NOMO-1 treated with dmso at 0.1 percent for 144 hours (cell line): ENCODE measurements at regions not wholly inside any gene's neighbourhood (a gene's known extent, or its start where the extent isn't known, plus 50 kb on each side); places are given as distances from the start of the nearest gene placed in this dataset.
"Not testable (repeated sequence)": the region's sequence is repeated elsewhere in the genome, so short reads cannot be mapped to it uniquely, and the experiment has no call there.

Experiments used
- DNase-seq: peaks from one replicate; lab custom pipeline; 2025; ENCODE audit not compliant: unreplicated experiment; lab: John Stamatoyannopoulos, UW

DNA sequence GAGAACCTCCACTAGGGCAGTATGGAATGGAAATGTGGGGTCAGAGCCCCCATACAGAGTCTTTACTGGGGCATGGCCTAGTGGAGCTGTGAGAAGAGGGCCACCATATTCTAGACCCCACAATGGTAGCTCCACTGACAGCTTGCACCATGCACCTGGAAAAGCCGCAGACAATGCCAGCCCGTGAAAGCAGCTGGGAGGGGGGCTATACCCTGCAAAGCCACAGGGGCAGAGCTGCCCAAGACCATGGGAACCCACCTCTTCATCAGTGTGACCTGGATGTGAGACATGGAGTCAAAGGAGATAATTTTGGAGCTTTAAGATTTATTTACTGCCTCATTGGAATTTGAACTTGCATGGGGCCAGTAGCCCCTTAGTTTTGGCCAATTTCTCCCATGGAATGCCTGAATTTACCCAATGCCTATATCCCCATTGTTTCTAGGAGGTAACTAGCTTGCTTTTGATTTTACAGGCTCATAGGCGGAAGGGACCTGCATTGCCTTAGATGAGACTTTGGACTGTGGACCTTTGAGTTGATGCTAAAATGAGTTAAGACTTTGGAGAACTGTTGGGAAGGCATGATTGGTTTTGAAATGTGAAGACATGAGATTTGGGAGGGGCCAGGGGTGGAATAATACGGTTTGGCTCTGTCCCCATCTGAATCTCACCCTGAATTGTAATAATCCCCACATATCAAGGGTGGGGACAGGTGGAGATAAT lies 89.4 kb upstream of the MAMLD1 start:
- DNase-seq, result not testable (repeated sequence)

DNA sequence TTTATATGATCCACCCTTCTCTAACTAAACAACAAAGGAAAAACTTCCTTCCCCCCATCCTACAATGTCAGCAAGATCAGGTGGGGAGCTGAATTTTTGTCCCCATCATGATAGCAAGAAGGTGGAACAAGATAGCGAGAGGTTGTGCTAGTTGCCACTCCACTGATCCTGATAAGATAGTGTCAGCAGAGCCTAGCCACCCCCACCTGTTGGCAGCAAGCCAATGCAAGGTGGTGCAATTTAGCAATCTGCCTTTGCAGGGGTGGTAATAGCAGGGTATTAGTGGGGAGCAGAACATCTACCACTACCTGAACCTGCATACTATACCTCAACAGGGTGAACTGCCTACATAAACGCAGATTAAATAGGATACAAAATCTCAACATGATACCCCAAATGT lies 80.2 kb upstream of the MAMLD1 start:
- no peak for DNase-seq

DNA sequence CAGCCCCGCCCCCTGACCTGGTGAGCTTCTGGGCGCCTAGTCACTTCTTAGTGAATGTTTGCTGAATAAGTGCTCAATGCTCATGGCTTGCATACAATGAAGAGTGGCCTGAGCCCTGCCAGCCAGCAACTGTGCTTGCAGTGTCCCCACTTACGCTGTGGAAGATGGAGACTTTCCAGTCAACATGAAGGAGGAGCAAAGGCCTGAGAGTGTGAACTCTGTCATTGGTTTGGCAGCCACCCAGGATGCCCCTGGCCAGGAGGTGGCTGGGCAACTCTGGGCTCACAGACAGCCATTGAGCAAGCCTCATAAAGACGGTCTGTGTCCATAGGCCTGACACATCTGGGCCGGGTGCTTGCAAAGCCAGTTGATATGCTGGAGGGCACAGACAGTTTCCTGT lies 72.1 kb upstream of the MAMLD1 start:
- no peak for DNase-seq

DNA sequence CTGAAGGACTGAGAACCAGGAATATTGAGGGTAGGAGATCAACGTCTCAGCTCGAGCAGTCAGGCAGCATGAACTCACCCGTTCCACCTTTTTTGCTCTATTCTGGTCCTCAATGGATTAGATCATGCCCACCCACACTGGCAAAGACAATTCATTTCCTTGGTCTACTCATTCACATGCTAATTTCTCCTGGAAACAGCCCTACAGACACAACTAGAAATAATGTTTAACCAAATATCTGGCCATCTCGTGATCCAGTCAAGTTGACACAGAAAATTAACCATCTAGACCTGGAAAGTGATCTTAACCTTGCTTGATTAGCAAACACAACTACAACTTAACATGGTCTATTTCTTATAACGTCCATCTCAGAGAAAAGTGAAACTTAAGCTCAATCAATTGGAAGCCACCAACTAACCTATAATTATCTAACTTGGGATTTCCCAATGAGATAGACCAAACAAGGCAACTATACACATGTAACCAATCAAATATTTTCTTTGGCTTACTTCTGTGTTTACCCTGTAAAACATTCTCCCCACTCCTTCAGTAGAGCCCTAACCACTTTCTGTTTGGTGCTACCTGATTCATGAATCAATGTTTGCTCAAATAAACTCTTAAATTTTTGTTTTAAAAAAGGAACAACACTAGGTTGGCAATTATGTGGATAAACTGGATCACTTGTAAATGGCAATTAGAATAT lies 69.7 kb upstream of the MAMLD1 start:
- no peak for DNase-seq

GRCh38 chrX:150298841-150299551 lies 64.1 kb upstream of the MAMLD1 start:
- no peak for DNase-seq

DNA sequence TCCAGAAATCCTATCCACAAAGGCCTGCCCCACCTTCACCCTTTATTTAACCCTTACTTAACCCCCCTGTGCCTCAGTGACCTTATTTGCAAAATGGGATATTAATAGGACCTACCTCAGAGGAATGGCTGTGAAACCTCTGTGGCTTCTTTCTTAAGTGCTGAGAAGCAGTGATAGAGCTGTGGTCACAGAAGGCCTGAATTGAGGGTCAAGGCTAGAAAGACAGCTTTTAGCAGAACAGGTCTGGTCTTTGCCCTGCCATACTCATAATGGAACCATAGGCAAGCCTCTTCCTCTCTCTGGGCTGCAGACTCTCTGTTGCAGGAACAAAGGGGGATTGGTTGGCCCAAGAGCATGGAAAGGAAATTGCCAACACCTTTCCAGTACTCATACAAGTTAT lies 63.5 kb upstream of the MAMLD1 start:
- DNase-seq, result no peak

DNA sequence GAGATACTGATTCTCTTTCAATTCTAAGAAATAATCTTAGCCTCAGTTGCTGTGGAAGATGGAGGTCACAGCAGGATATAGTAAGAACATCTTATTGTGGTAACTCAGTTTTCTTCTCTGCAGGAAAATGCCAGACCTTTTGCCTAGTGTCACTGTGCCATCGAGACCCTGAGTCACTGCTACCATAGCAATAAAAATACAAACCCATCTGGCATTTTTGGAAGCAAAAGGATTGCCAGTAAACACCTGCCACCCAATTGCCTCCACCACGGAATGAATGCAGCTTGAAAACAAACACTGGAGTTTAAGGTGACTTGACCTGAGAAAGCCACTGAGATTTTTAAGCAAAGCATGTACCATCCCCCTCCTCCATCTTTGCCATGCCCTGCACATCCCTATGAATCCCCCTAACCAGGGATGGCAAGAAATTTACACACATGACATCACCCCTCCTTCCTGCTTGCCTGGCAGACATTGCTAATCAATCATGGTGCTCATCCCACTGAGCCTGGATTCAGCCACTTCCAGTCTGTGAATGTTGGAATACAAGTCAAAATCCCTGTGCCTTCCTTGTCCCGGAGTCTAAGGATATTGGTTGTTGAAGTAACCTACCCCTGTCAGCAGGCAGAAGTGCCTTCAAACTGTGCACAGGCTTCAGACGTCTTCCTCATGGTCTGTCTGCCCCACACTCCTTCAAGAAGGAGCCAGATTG lies 59.6 kb upstream of the MAMLD1 start:
- no peak for DNase-seq

DNA sequence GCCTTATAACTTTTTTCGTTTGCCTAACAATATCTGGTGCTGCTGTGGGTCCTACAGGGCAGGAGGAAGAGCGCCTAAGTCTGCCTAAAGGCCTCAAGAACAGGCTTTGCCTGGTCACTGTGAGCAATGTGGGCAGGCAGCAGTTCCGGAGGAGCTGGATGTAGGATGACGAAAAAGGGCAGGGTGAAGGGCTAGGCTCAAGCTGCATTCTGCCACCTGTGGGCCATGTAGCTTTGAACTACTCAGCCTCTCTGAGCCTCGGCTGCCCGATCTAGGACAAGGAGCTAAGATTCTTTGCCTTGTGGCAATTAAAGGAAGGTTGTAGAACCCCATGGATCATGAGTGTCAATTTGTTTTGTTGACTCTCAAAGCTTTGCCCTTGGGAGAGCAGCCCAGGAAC lies 57.1 kb upstream of the MAMLD1 start:
- DNase-seq, result no peak

- no peak for DNase-seq
Observed at GRCh38 chrX:150308041-150308440, 55.1 kb upstream of the MAMLD1 start.

GRCh38 chrX:150308532-150309157 lies 54.5 kb upstream of the MAMLD1 start:
- no peak for DNase-seq

GRCh38 chrX:150310417-150310816 lies 52.7 kb upstream of the MAMLD1 start:
- no peak for DNase-seq

DNA sequence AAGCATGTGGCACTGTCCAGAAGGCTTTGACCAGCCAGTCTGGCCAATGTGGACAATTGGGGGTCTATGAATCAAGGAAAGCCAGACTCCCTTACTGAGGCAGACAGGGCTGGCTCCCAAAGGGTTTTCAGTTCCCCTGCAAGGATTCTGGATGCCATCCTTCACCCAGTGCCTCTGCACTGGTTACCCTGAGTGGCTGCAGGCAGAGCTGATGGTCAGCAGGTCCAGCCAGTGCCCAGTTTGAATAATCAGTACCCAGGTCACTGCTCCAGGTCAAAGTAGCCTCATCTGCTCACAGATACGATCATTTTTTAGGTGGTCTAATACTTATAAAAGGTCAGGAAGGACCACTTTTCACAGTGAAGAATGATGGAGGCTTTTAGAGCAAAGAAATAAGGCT lies 52.2 kb upstream of the MAMLD1 start:
- DNase-seq, result no peak

GRCh38 chrX:150312931-150313330 lies 50.2 kb upstream of the MAMLD1 start:
- DNase-seq, result no peak
